SK-N-SH (cell line): ENCODE measurements at regions not wholly inside any gene's neighbourhood (a gene's known extent, or its start where the extent isn't known, plus 50 kb on each side); places are given as distances from the start of the nearest gene placed in this dataset.

Source experiments
- CTCF ChIA-PET: fragments of 300-600, 350-600 bp; formaldehyde crosslinking; extraction: SDS; loops from one replicate; lab custom pipeline; 2021; lab: Yijun Ruan, JAX
- POLR2A ChIA-PET: fragments of 350-600 bp; sonication (Branson Sonifier 250); formaldehyde crosslinking; extraction: SDS; loops from one replicate; lab custom pipeline; 2020; ENCODE audit warnings: antibody characterized with exemption, inconsistent platforms; lab: Yijun Ruan, JAX
- DNase-seq: peaks from one replicate; pipeline ENCODE4 v3.0.0; 2012
- H2AFZ ChIP-seq: fragments of 200-600 bp; sonication (generic); 2 replicates; pipeline ENCODE4 v1.8.1; 2016; ENCODE audit warnings: antibody characterized with exemption, mild to moderate bottlenecking, low read depth
- H3F3A ChIP-seq: fragments of 200-600 bp; sonication (generic); replicated peaks from 2 replicates; pipeline ENCODE3; 2016; ENCODE audit warnings: antibody characterized with exemption, mild to moderate bottlenecking; ENCODE audit not compliant: insufficient read depth
- H3K27ac ChIP-seq, 2 experiments: fragments of 200-500 bp in 1 of 2; fragments of 200-600 bp in 1 of 2; sonication (Bioruptor generic) in 1 of 2; sonication (generic), shearing (Covaris generic) in 1 of 2; 2 replicates each; pipeline versions ENCODE4 v1.5.1 to v1.6.1; 2014 to 2016; ENCODE audit warnings: low read depth in 2 of 2, inconsistent platforms in 1 of 2, low read length in 1 of 2, mild to moderate bottlenecking in 1 of 2, mixed read lengths in 1 of 2
- H3K27me3 ChIP-seq: fragments of 200-600 bp; sonication (generic), shearing (Covaris generic); 2 replicates; pipeline ENCODE4 v1.6.1; 2016; ENCODE audit warnings: mixed run types; ENCODE audit not compliant: insufficient read depth
- H3K36me3 ChIP-seq, 2 experiments: fragments of 200-500 bp in 1 of 2; fragments of 200-600 bp in 1 of 2; sonication (Bioruptor generic) in 1 of 2; sonication (generic) in 1 of 2; replicated peaks in 1 of 2; 2 replicates each; pipeline versions ENCODE3 to v1.5.1; 2014 to 2016; ENCODE audit warnings: low read length in 1 of 2, mild to moderate bottlenecking in 1 of 2; ENCODE audit not compliant: insufficient read depth in 2 of 2, control insufficient read depth in 1 of 2
- H3K4me1 ChIP-seq, 2 experiments: fragments of 200-500 bp in 1 of 2; fragments of 200-600 bp in 1 of 2; sonication (Bioruptor generic) in 1 of 2; sonication (generic), shearing (Covaris generic) in 1 of 2; 2 replicates each; pipeline versions ENCODE4 v1.5.1 to v1.6.1; 2014 to 2016; ENCODE audit warnings: low read depth in 1 of 2, low read length in 1 of 2, mixed run types in 1 of 2; ENCODE audit not compliant: insufficient read depth in 2 of 2, control insufficient read depth in 1 of 2
- H3K4me2 ChIP-seq: fragments of 200-600 bp; sonication (generic), shearing (Covaris generic); 2 replicates; pipeline ENCODE4 v1.6.1; 2017; ENCODE audit warnings: mixed run types
- H3K4me3 ChIP-seq, 2 experiments: fragments of 200-500 bp in 1 of 2; fragments of 200-600 bp in 1 of 2; sonication (Bioruptor generic) in 1 of 2; sonication (generic), shearing (Covaris generic) in 1 of 2; 2 replicates each; pipeline versions ENCODE4 v1.5.1 to v1.8.1; 2014 to 2016; ENCODE audit warnings: low read depth in 2 of 2, inconsistent platforms in 1 of 2, low read length in 1 of 2, mild to moderate bottlenecking in 1 of 2, mixed read lengths in 1 of 2, moderate library complexity in 1 of 2
- H3K79me2 ChIP-seq: fragments of 200-600 bp; sonication (generic); 2 replicates; pipeline ENCODE4 v1.8.1; 2017; ENCODE audit warnings: mild to moderate bottlenecking; ENCODE audit not compliant: insufficient read depth
- H3K9ac ChIP-seq: fragments of 200-600 bp; sonication (generic); 2 replicates; pipeline ENCODE4 v1.6.1; 2017; ENCODE audit warnings: mixed run types
- H3K9me2 ChIP-seq: fragments of 200-600 bp; sonication (generic); 2 replicates; pipeline ENCODE4 v1.6.1; 2017; ENCODE audit warnings: mixed run types
- H3K9me3 ChIP-seq: fragments of 200-600 bp; sonication (generic); 2 replicates; pipeline ENCODE4 v1.6.1; 2017; ENCODE audit warnings: mixed run types, mild to moderate bottlenecking, moderate library complexity
- H4K20me1 ChIP-seq: fragments of 200-600 bp; sonication (generic); 2 replicates; pipeline ENCODE4 v1.6.1; 2017; ENCODE audit warnings: mild to moderate bottlenecking, mixed run types; ENCODE audit not compliant: insufficient read depth
- CHD2 ChIP-seq: fragments of 150-350 bp; IDR thresholded peaks from 2 replicates; pipeline ENCODE4 v1.6.1; 2018; ENCODE audit warnings: low read length; ENCODE audit not compliant: partially characterized antibody
- CTCF ChIP-seq: fragments of 200-600 bp; sonication (generic); IDR thresholded peaks from 2 replicates; pipeline ENCODE4 v1.6.1; 2017; ENCODE audit warnings: antibody characterized with exemption, mild to moderate bottlenecking, moderate library complexity
- EP300 ChIP-seq, 2 experiments: IDR thresholded peaks; 2 replicates each; pipeline versions ENCODE4 v1.4.0 to v1.6.1; 2012; ENCODE audit warnings: borderline replicate concordance in 1 of 2, low read depth in 1 of 2, low read length in 1 of 2
- EZH2phosphoT487 ChIP-seq: fragments of 200-600 bp; sonication (generic); IDR thresholded peaks from 2 replicates; pipeline ENCODE4 v1.6.1; 2017; ENCODE audit warnings: low read depth, mixed run types, mild to moderate bottlenecking, antibody characterized with exemption, moderate library complexity, borderline replicate concordance
- FOSL2 ChIP-seq: IDR thresholded peaks from 2 replicates; pipeline ENCODE4 v1.4.0; 2012; ENCODE audit warnings: low read depth, mild to moderate bottlenecking, moderate library complexity, borderline replicate concordance
- GATA2 ChIP-seq: sonication (generic); formaldehyde crosslinking; IDR thresholded peaks from 2 replicates; pipeline ENCODE4 v1.5.0; 2020; ENCODE audit warnings: mild to moderate bottlenecking, missing genetic modification reagents
- JUND ChIP-seq: IDR thresholded peaks from 2 replicates; pipeline ENCODE4 v1.4.0; 2012
- MEF2A ChIP-seq: IDR thresholded peaks from 2 replicates; pipeline ENCODE4 v1.4.0; 2012; ENCODE audit warnings: low read depth, borderline replicate concordance
- NFIC ChIP-seq: IDR thresholded peaks from 2 replicates; pipeline ENCODE4 v1.4.0; 2012; ENCODE audit warnings: borderline replicate concordance
- PBX3 ChIP-seq: IDR thresholded peaks from 2 replicates; pipeline ENCODE4; 2012
- POLR2AphosphoS5 ChIP-seq: IDR thresholded peaks from 2 replicates; pipeline ENCODE4 v1.6.1; 2012; ENCODE audit warnings: low read depth, low read length
- SIN3A ChIP-seq: IDR thresholded peaks from 2 replicates; pipeline ENCODE4 v1.6.1; 2012; ENCODE audit warnings: low read depth, mild to moderate bottlenecking, low read length, moderate library complexity, borderline replicate concordance
- SMC3 ChIP-seq: IDR thresholded peaks from 2 replicates; pipeline ENCODE4 v1.6.1; 2012; ENCODE audit warnings: low read depth, low read length, improper control_type of control experiment
- TEAD4 ChIP-seq: IDR thresholded peaks from 2 replicates; pipeline ENCODE4 v1.4.0; 2012; ENCODE audit warnings: mild to moderate bottlenecking, borderline replicate concordance; ENCODE audit not compliant: insufficient read depth
- USF1 ChIP-seq: IDR thresholded peaks from 2 replicates; pipeline ENCODE4 v1.4.0; 2012; ENCODE audit warnings: low read depth, borderline replicate concordance
- YY1 ChIP-seq: IDR thresholded peaks from 2 replicates; pipeline ENCODE4 v1.4.0; 2012; ENCODE audit warnings: low read depth, mild to moderate bottlenecking
- WGBS: methylation state at CpG from one replicate; pipeline ENCODE4 v1.1.6; 2017; ENCODE audit warnings: low lambda C conversion rate; 5-methylcytosine and 5-hydroxymethylcytosine counted together

GRCh38 chr18:40652321-40652720 is 1302.7 kb upstream of the PIK3C3 start:
- 16% methylated on average over 1 of the region's 1 CpG for WGBS

GRCh38 chr18:40651163-40651562 is 1303.9 kb upstream of the PIK3C3 start:
- H3K36me3 ChIP-seq = no peaks in the 10 kb centered on the region
- H3F3A ChIP-seq = no peaks in the 10 kb centered on the region
- H3K27me3 ChIP-seq = no peaks in the 10 kb centered on the region
- no peak overlapping the region for H3K4me3 ChIP-seq
- no peaks in the 10 kb centered on the region for H3K9me2 ChIP-seq
- no peak overlapping the region for H2AFZ ChIP-seq
- no peaks in the 10 kb centered on the region for H4K20me1 ChIP-seq
- H3K79me2 ChIP-seq = no peaks in the 10 kb centered on the region
- no peak overlapping the region for H3K9ac ChIP-seq
- no peaks in the 10 kb centered on the region for H3K4me1 ChIP-seq
- POLR2A ChIA-PET = no interaction called here
- H3K4me2 ChIP-seq = no peak overlapping the region
- 61% methylated on average over 3 of the region's 3 CpGs for WGBS
- H3K9me3 ChIP-seq = no peaks in the 10 kb centered on the region
- CTCF ChIA-PET = no interaction called here
- no peak for DNase-seq
- H3K27ac ChIP-seq = no peak overlapping the region
- TF ChIP-seq TEAD4 (no peak), NFIC (no peak), EP300 (IDR thresholded peaks at IDR 0.05; ENCODE audit: borderline replicate concordance in 1 of 2, low read depth in 1 of 2, low read length in 1 of 2) (no peak), CHD2 (no peak), CTCF (no peak), USF1 (no peak), SMC3 (no peak), SIN3A (no peak), POLR2AphosphoS5 (no peak), EZH2phosphoT487 (no peak), MEF2A (no peak)

More at GRCh38 chr18:40652321-40652720, 1302.7 kb upstream of the PIK3C3 start:
- no peaks in the 10 kb centered on the region for H3K36me3 ChIP-seq
- no peaks in the 10 kb centered on the region for H3K27me3 ChIP-seq
- no peak overlapping the region for H3K9ac ChIP-seq
- no peaks in the 10 kb centered on the region for H3K9me2 ChIP-seq
- POLR2A ChIA-PET = no interaction called here
- no peak overlapping the region for H3K4me3 ChIP-seq
- H3F3A ChIP-seq = no peaks in the 10 kb centered on the region
- DNase-seq = no peak
- no peak overlapping the region for H2AFZ ChIP-seq
- no peak for TF ChIP-seq PBX3
- TF ChIP-seq YY1 = no peak
- TF ChIP-seq POLR2AphosphoS5 = no peak
- TF ChIP-seq GATA2 (CRISPR knock-in tag) = no peak
- TF ChIP-seq CTCF = no peak
- no peak for TF ChIP-seq FOSL2
- TF ChIP-seq JUND = no peak
- no peak for TF ChIP-seq EZH2phosphoT487
- TF ChIP-seq, all 33 proteins: peak for 0
- no peaks in the 10 kb centered on the region for H3K9me3 ChIP-seq
- no peaks in the 10 kb centered on the region for H3K4me1 ChIP-seq
- no peaks in the 10 kb centered on the region for H3K79me2 ChIP-seq
- CTCF ChIA-PET = no interaction called here
- no peak overlapping the region for H3K27ac ChIP-seq
- no peaks in the 10 kb centered on the region for H4K20me1 ChIP-seq
- H3K4me2 ChIP-seq = no peak overlapping the region
